ENCODE measurements at regions not wholly inside any gene's neighbourhood (a gene's known extent, or its start where the extent isn't known, plus 50 kb on each side); places are given as distances from the start of the nearest gene placed in this dataset.
"Not testable (repeated sequence)": the region's sequence is repeated elsewhere in the genome, so short reads cannot be mapped to it uniquely, and the experiment has no call there.

DNA sequence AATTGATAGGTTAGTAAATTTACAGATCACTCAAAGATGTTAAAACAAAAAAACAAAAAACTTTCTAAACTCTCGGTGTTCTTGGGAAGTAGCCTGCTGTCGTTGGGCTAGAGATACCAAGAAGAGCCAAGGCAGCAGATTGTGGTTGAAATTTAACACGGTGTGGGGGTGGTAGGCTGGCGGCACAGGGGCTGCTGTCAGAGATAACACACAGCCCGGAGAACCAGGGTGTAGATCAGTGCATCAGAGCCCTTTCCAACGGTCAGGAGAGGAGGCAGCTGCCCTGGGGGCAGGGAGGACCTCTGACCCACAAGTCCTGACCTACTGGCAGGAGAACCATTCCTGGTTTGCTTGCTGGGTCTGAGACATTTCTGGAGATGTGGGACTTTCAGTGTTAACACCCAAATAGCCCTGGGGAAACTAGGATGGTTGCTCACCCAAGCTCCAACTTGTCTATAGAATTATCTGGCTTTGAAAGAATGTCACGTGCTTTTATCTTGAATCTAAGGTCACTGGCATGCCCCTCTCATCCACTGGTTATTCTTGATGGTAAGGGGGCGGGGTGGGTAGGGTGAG, 205.2 kb upstream of the PLGLB2 start:
- peak; percentile 73 for DNase-seq (ENCODE audit: low spot score)

DNA sequence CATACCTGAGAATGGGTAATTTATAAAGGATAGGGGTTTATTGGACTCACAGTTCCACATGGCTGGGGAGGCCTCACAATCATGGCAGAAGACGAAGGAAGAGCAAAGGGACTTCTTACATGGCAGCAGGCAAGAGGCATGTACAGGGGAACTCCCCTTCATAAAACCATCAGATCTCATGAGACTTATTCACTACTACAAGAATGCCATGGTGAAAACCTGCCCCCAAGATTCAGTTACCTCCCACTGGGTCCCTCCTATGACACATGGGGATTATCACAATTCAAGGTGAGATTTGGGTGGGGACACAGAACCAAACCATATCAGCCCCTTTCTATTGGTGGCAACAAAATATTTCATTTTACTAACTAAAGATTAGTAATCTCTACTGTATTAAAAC, 204.1 kb upstream of the PLGLB2 start:
- not testable (repeated sequence) for DNase-seq (ENCODE audit: low spot score)

GRCh38 chr2:87547106-87547505, 200.8 kb upstream of the PLGLB2 start:
- DNase-seq (ENCODE audit: low spot score), result not testable (repeated sequence)

DNA sequence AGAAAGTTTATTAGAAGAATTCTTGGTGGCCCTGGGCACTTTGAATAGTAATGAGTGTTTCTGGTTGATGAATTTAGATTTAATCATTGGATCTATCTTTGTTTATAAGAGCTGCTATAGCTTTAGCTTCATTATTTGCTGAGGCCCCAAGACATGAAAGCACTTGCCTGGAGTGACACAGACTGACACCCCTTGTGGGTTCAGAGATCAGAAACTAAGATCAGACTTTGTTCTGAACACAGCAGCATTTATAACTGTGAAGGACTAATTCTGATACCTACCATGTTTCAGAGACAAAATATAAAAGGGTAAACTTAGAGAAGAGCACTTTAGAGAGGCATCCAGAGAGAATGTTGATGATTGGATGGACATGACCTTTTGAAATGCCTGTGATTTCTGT, 199.9 kb upstream of the PLGLB2 start:
- DNase-seq (ENCODE audit: low spot score), result not testable (repeated sequence)

GRCh38 chr2:87548681-87549536, 199.0 kb upstream of the PLGLB2 start:
- not testable (repeated sequence) for DNase-seq (ENCODE audit: low spot score)

- not testable (repeated sequence) for DNase-seq (ENCODE audit: low spot score)
Observed at GRCh38 chr2:87549561-87550202, 198.2 kb upstream of the PLGLB2 start.

DNA sequence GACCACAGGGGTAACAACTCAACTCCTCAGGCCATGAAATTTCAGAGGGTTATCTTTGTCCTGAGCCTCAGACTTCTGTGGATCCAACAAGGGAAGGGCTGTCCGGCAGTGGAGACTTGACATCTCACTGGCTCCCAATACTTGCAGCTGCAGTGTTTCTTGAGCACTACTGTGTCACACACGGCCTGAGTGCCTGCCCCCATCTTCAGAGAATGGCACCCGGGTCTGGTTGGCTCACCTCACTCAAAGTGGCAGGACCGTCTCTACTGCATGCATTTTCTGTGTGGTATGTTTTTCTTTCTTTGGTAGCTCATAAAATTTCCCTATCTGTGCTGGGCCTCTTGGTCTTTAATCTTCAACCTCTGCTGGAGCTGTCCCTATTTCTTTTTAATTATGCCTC, 193.2 kb upstream of the PLGLB2 start:
- DNase-seq (ENCODE audit: low spot score), result not testable (repeated sequence)

GRCh38 chr2:87555082-87555481, 192.8 kb upstream of the PLGLB2 start:
- DNase-seq (ENCODE audit: low spot score), result not testable (repeated sequence)

GRCh38 chr2:87559001-87559400, 188.9 kb upstream of the PLGLB2 start:
- DNase-seq (ENCODE audit: low spot score), result not testable (repeated sequence)

DNA sequence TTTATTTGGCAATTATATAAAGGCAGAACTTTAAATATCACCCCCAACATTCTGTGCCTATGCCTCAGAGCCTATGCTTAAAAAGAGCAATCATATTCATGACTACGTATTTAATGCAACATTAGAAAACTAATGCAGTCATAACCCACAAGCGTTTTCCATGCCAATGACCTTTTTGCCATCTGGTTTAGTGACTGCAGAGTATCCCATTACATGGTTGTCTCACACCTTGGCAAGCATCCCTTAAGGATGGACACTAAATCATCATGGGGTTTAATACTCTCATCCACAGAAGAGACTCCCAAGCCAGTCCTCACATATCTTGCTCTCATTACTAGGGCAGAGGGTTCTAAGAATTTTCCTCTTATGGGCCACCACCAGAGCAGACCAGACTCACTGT, 188.2 kb upstream of the PLGLB2 start:
- not testable (repeated sequence) for DNase-seq (ENCODE audit: low spot score)

GRCh38 chr2:87565116-87565515, 182.8 kb upstream of the PLGLB2 start:
- DNase-seq (ENCODE audit: low spot score), result not testable (repeated sequence)

GRCh38 chr2:87566531-87566930, 181.4 kb upstream of the PLGLB2 start:
- not testable (repeated sequence) for DNase-seq (ENCODE audit: low spot score)

DNA sequence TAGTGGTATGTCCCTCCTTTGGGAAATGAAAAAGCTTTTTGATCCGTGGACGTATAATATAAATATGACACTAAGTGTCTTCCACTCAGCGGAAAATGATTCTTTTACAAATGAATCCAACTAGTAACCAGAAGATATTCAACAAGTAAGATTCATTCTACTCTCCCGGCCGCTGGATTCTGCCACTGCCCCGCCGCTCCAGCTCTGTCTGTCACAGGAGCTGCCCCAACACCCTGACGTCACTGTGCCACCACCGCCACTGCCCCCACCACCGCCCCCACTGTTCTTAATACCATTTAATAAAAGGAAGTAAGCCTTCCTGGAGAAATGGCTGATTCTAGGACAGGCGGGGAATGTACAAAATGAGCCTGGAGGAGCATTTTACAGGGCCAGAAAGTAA, 180.8 kb upstream of the PLGLB2 start:
- DNase-seq (ENCODE audit: low spot score), result not testable (repeated sequence)

DNA sequence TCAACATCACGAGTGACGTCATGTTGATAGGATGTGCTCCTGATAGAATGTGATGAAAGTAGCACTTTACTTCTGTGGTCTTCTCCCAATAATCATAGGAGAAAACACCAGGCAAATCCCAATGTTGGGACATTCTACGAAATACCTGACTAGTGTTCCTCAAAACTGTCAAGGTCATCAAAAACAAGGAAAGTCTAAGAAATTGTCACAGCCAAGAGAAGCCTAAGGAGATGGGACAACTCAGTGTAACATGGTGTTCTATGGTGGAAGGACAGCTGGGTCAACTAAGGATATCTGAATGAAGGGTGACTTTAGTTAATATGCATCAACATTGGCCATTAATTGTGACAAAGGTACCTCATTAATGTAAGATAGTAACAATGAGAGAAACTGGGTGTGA, 180.0 kb upstream of the PLGLB2 start:
- DNase-seq (ENCODE audit: low spot score), result not testable (repeated sequence)

DNA sequence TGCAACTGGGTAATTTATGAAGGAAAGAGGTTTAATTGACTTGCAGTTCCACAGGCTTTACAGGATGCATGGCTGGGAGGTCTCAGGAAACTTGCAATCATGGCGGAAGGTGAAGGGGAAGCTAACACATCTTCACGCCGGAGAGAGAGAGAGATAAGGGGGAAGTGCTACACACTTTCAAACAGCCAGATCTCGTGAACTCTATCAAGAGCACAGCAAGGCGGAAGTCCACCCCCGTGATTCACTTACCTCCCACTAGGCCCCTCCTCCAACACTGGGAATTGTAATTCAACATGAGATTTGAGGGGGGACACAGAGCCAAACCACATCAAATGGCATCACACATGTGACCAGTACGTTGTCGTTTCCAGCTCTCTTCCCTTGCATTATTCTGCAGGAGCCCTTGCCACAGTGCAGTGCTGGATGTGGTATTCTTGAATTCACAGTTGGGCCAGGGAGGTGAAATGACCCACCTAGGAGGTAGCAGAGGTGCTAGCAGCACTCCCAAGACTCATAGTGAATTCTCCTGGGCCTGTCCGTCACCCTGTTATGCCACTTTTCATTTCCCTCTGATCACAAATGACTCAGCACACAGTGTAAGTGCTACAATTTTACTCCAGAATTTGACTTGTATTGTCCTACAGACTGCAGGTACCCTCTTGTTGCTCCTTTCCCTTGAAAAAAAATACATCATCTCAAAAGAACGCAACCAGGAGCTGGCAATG, 179.2 kb upstream of the PLGLB2 start:
- DNase-seq (ENCODE audit: low spot score), result not testable (repeated sequence)

DNA sequence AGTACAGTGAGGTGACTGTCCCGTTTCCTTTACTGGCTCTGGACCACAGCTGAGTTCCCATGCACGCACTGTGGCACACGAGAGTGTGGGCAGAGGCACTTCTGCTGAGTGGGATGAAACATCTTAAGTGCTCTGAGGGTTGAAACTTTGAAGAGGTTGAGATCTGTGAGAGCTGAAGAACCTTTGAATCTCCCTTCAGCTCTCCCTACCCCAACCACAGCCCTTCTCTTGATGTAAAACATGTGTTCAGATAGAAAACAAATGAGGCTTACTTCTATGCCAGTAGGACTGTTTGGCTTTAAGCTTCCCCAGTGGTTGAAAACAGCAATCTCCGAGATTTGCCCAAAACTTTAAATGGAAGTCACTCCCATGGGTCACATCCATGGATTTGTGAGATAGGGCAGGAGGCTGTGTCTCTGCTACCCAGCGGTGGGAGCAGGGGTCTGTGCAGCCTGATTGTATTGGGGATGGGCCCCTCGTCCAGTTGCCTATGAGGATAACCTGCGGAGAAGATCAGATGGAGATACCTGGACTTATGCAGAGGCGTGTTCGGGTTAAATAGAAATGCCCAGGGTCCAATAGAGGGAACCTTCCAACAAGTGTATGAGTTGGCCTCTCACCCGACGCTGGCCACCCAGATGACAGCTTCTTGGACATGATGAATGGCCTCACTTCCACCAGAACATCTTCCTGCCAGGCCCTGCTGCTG, 178.0 kb upstream of the PLGLB2 start:
- not testable (repeated sequence) for DNase-seq (ENCODE audit: low spot score)

DNA sequence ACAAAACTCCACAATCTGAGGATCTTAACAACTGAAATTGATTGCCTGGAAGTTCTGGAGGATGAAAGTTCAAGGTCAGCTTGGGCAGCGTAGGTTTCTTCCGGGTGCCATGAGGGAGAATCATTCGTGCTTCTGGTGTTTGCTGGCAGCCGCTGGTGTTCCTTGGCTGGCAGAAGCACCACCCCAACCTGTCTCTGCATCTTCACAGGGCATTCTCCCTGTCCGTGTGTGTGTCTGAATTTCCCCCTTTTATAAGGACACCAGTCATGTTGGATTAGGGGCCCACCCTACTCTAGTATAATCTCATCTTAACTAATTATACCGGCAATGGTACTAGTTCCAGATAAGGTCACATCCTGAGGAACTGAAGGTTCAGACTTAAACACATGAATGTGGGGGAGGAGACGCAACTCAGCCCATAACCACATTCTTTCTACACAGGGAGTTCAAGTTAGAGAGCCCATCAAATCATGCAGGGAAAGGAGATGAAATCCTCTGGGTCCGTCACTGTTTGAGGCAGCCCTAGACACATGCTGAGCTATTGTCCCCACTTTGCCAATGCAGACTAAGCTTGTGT, 175.9 kb upstream of the PLGLB2 start:
- not testable (repeated sequence) for DNase-seq (ENCODE audit: low spot score)

DNA sequence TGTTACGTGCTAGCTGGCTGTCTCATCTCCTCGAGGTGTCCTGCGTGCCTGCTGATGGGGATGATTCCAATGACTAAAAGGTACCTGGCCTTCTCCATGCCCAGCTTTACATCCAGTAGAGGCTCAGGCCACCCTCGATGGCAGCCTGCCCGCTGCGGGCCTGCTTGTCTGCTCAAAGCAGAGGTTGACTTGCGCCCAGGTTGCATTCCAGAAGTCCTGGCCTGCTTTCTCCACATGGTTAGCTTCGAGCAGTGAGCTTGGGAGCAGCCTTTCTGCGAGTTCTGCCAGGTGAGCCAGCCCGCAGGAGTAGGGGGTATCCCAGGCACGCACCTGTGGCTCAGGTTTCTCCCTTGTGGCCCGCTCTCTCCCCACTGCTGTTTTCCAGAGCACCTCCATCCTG, 175.0 kb upstream of the PLGLB2 start:
- DNase-seq (ENCODE audit: low spot score), result not testable (repeated sequence)

DNA sequence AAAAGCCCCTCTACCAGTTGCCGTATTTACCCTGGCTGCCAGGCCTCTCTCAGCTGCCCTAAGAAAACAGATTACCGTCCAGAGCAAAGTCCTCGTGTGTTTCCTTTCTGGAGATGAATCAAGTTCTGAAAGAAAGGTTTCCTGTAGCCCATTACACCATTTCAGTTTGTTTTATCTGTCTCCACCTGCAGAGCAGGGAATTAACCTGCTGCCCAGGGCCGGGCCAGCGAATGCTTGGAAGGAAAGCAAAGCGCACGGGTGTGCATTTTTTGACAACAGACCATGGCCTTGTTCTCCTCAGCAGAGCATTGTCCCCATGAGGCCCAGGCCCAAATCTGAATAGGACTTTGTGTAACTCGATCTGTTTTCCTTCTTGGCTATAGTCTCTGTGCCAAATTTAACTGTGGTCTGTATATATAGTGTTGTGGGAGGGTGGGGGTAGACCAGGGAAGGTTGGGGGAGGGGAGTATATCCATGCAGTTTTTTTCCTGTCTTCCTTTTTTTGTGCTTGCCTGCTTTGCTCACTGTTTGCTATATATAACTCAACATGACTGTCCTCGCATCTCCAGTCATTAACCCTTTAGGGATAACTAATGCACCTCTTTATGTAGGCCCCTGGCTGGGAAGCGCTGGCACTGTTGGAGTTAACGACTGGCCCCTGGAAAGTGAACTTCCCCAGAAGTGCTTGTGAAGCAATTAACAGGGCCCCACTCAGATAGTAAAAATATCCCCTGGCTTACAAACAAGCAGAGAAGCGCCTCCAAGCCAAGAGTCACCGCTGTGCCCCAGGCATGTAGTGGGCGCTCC, 174.3 kb upstream of the PLGLB2 start:
- not testable (repeated sequence) for DNase-seq (ENCODE audit: low spot score)
